B cell (primary cell): ENCODE measurements at regions not wholly inside any gene's neighbourhood (a gene's known extent, or its start where the extent isn't known, plus 50 kb on each side); places are given as distances from the start of the nearest gene placed in this dataset.

Experiments used
- ATAC-seq: fragments of 200-7000 bp; cut with Tn5 transposase; one replicate; pipeline ENCODE4 v1.10.0; 2021; ENCODE audit warnings: low read depth, mild to moderate bottlenecking, moderate number of reproducible peaks, moderate library complexity
- CTCF ChIA-PET: fragments of 350-600 bp; sonication (Branson Sonifier 250); formaldehyde crosslinking; loops from one replicate; lab custom pipeline; 2021; ENCODE audit warnings: antibody characterized with exemption, inconsistent platforms; lab: Charles Lee
- POLR2A ChIA-PET: fragments of 350-600 bp; sonication (Branson Sonifier 250); formaldehyde crosslinking; loops from one replicate; lab custom pipeline; 2021; ENCODE audit warnings: antibody characterized with exemption; lab: Charles Lee
- DNase-seq: peaks from one replicate; pipeline ENCODE4 v3.0.0; 2013
- H2AFZ ChIP-seq: 2 replicates; pipeline ENCODE4 v1.6.1; 2012; ENCODE audit warnings: mild to moderate bottlenecking, low read depth, low read length; ENCODE audit not compliant: insufficient read depth, poor library complexity, severe bottlenecking
- H3K27ac ChIP-seq, 2 donors: 1 replicate in 1 of 2; 2 replicates in 1 of 2; pipeline ENCODE4 v1.5.1; 2012 to 2013; ENCODE audit warnings: low read length in 2 of 2, mild to moderate bottlenecking in 2 of 2, moderate library complexity in 1 of 2
- H3K27me3 ChIP-seq, 4 experiments: fragments of 200-600 bp in 1 of 4; sonication (generic) in 1 of 4; replicated peaks in 1 of 4; 1 replicate in 2 of 4; 2 replicates in 2 of 4; pipeline versions ENCODE4 v1.6.1 to v1.7.0; 2013 to 2016; ENCODE audit warnings: low read length in 3 of 4, mild to moderate bottlenecking in 2 of 4, mixed read lengths in 1 of 4, moderate library complexity in 1 of 4; ENCODE audit not compliant: insufficient read depth in 4 of 4, control insufficient read depth in 3 of 4; ENCODE audit errors: control extremely low read depth in 1 of 4
- H3K36me3 ChIP-seq, 2 experiments: replicated peaks in 1 of 2; 1 replicate in 1 of 2; 2 replicates in 1 of 2; pipeline versions ENCODE4 v1.6.1 to v1.7.1; 2013; ENCODE audit warnings: low read length in 1 of 2; ENCODE audit not compliant: insufficient read depth in 2 of 2, control insufficient read depth in 1 of 2; ENCODE audit errors: control extremely low read depth in 1 of 2, extremely low read depth in 1 of 2
- H3K4me1 ChIP-seq, 2 donors: fragments of 200-600 bp in 1 of 2; sonication (generic) in 1 of 2; 1 replicate in 1 of 2; 2 replicates in 1 of 2; pipeline versions ENCODE4 v1.5.1 to v1.6.1; 2013 to 2017; ENCODE audit warnings: low read length in 2 of 2; ENCODE audit not compliant: control insufficient read depth in 2 of 2, insufficient read depth in 2 of 2
- H3K4me2 ChIP-seq: replicated peaks from 2 replicates; pipeline ENCODE3; 2012; ENCODE audit warnings: mild to moderate bottlenecking, low read depth, low read length; ENCODE audit not compliant: poor library complexity, severe bottlenecking
- H3K4me3 ChIP-seq, 5 experiments: fragments of 200-600 bp in 1 of 5; sonication (generic) in 1 of 5; 1 replicate in 3 of 5; 2 replicates in 2 of 5; pipeline versions ENCODE4 v1.5.1 to v1.7.0; 2011 to 2016; ENCODE audit warnings: low read length in 4 of 5, mild to moderate bottlenecking in 4 of 5, low read depth in 2 of 5, control low read depth in 1 of 5, moderate library complexity in 1 of 5; ENCODE audit not compliant: insufficient read depth in 1 of 5; ENCODE audit errors: control extremely low read depth in 1 of 5, extremely low read depth in 1 of 5
- H3K79me2 ChIP-seq: fragments of 200-600 bp; sonication (generic); one replicate; pipeline ENCODE4 v1.6.0; 2016; ENCODE audit warnings: low read length; ENCODE audit not compliant: control insufficient read depth, insufficient read depth
- H3K9ac ChIP-seq: fragments of 200-600 bp; sonication (generic); 2 replicates; pipeline ENCODE4 v1.6.1; 2017; ENCODE audit warnings: mild to moderate bottlenecking, low read length, moderate library complexity
- H3K9me3 ChIP-seq, 3 donors: one replicate each; pipeline versions ENCODE4 v1.6.1 to v1.7.1; 2013; ENCODE audit warnings: low read length in 2 of 3; ENCODE audit not compliant: control insufficient read depth in 2 of 3, insufficient read depth in 1 of 3; ENCODE audit errors: control extremely low read depth in 1 of 3
- H4K20me1 ChIP-seq: 2 replicates; pipeline ENCODE4 v1.6.0; 2012; ENCODE audit warnings: mild to moderate bottlenecking, low read length; ENCODE audit not compliant: insufficient read depth, control insufficient read depth, poor library complexity, severe bottlenecking
- H3K27ac Mint-ChIP-seq: one replicate; pipeline ENCODE4 v1.8.0; 2021; ENCODE audit warnings: mixed read lengths
- H3K27me3 Mint-ChIP-seq: one replicate; pipeline ENCODE4 v1.8.0; 2021; ENCODE audit warnings: mixed read lengths
- H3K4me1 Mint-ChIP-seq: one replicate; pipeline ENCODE4 v1.8.0; 2021; ENCODE audit warnings: mixed read lengths
- H3K4me3 Mint-ChIP-seq: one replicate; pipeline ENCODE4 v1.8.0; 2021; ENCODE audit warnings: mixed read lengths
- H3K9me3 Mint-ChIP-seq: one replicate; pipeline ENCODE4 v1.8.0; 2022; ENCODE audit warnings: mixed read lengths; ENCODE audit not compliant: insufficient read depth
- EZH2 ChIP-seq: IDR thresholded peaks from 2 replicates; pipeline ENCODE4 v1.6.1; 2012; ENCODE audit warnings: borderline replicate concordance, low read depth, mild to moderate bottlenecking, moderate library complexity, low read length; ENCODE audit not compliant: insufficient read depth, poor library complexity, severe bottlenecking
- WGBS: methylation state at CpG from one replicate; pipeline ENCODE4 v1.1.5; 2013; ENCODE audit warnings: missing lambda C conversion rate; ENCODE audit not compliant: insufficient coverage; 5-methylcytosine and 5-hydroxymethylcytosine counted together
- intact Hi-C: fragments of 100-400 bp; cut with micrococcal nuclease; formaldehyde crosslinking; loops from one replicate; pipeline ENCODE4 v1.10.0; 2022
- TF ChIP-seq, protein P1 (sequence below): fragments of 200-600 bp; IDR thresholded peaks from one replicate; pipeline ENCODE4 v1.8.0; 2022; ENCODE audit warnings: antibody characterized with exemption, mild to moderate bottlenecking

DNA sequence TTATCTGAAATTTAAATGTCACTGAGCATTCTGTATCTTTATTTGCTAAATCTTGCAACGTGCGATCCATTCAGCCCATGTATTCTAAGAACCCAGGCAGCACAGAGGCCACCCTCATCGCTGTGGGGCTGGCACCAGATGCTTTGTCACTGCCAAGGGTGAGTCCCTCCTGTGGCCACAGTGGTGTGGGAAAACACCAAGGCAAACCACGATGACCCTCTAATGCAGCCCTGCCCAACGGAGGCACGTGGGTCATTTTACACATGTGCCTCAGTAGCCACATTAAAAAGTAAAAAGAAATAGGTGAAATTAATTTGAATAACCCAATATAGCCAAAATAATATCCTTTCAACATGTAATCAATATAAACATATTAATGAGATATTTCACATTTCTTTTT is 221.7 kb downstream of the UNC5CL start:
- Histone ChIP-seq H3K79me2 (no peaks in the 10 kb centered on the region), H3K27ac (no peak overlapping the region), H3K36me3 (no peaks in the 10 kb centered on the region), H3K4me2 (no peak overlapping the region), H3K4me1 (no peaks in the 10 kb centered on the region), H2AFZ (no peak overlapping the region), H3K4me3 (no peak overlapping the region), H3K9me3 (peaks cover 0 to 3% (median 0%) of the 10 kb centered on the region in 3 donors), H4K20me1 (no peaks in the 10 kb centered on the region), H3K27me3 (no peaks in the 10 kb centered on the region), H3K9ac (no peak overlapping the region)
- H3K4me3 Mint-ChIP-seq, result no peak overlapping the region
- H3K27ac Mint-ChIP-seq, result no peak overlapping the region
- CTCF ChIA-PET, result no interaction called here
- intact Hi-C loops, result no loop called here
- H3K4me1 Mint-ChIP-seq, result no peaks in the 10 kb centered on the region
- TF ChIP-seq EZH2, result no peak
- TF ChIP-seq, protein P1, sequence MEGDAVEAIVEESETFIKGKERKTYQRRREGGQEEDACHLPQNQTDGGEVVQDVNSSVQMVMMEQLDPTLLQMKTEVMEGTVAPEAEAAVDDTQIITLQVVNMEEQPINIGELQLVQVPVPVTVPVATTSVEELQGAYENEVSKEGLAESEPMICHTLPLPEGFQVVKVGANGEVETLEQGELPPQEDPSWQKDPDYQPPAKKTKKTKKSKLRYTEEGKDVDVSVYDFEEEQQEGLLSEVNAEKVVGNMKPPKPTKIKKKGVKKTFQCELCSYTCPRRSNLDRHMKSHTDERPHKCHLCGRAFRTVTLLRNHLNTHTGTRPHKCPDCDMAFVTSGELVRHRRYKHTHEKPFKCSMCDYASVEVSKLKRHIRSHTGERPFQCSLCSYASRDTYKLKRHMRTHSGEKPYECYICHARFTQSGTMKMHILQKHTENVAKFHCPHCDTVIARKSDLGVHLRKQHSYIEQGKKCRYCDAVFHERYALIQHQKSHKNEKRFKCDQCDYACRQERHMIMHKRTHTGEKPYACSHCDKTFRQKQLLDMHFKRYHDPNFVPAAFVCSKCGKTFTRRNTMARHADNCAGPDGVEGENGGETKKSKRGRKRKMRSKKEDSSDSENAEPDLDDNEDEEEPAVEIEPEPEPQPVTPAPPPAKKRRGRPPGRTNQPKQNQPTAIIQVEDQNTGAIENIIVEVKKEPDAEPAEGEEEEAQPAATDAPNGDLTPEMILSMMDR, result no peak
- no peaks in the 10 kb centered on the region for H3K9me3 Mint-ChIP-seq
- no peak for ATAC-seq
- peaks cover 12% of the 10 kb centered on the region for H3K27me3 Mint-ChIP-seq
- WGBS, result 81% methylated on average over 4 of the region's 6 CpGs
- POLR2A ChIA-PET, result no interaction called here
- DNase-seq, result no peak

DNA sequence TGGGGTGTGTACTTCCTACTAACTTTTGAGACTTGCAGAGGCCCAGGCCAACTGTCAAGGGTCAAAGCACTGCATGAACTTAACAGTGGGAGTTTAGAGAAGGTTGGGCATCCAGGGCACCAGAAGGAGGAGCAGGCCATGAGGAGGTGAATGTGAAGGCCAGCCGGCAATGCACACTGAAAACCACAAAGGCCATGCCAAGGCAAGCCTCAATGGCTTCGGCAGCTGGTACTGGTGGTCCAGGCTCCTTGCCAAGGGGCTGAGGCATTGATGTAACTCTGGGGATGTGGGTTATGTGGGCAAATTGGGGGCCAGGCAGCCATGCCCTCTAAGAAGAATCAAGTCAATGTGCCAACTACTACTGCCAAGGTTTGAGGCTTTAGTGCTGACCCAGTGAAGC is 222.4 kb downstream of the UNC5CL start:
- Histone ChIP-seq H4K20me1 (no peaks in the 10 kb centered on the region), H3K4me3 (no peak overlapping the region), H3K27me3 (no peaks in the 10 kb centered on the region), H3K9me3 (peaks cover 0 to 3% (median 0%) of the 10 kb centered on the region in 3 donors), H3K27ac (no peak overlapping the region), H3K4me1 (no peaks in the 10 kb centered on the region), H2AFZ (no peak overlapping the region), H3K79me2 (no peaks in the 10 kb centered on the region), H3K9ac (no peak overlapping the region), H3K36me3 (no peaks in the 10 kb centered on the region), H3K4me2 (no peak overlapping the region)
- 88% methylated on average over 2 of the region's 2 CpGs for WGBS
- ChIA-PET CTCF (no interaction called here), POLR2A (no interaction called here)
- intact Hi-C loops, result no loop called here
- no peak for TF ChIP-seq EZH2
- TF ChIP-seq, protein P1, result no peak
- H3K4me1 Mint-ChIP-seq, result no peaks in the 10 kb centered on the region
- no peak overlapping the region for H3K4me3 Mint-ChIP-seq
- DNase-seq, result no peak
- no peak overlapping the region for H3K27ac Mint-ChIP-seq
- no peak for ATAC-seq
- H3K27me3 Mint-ChIP-seq, result peaks cover 12% of the 10 kb centered on the region
- H3K9me3 Mint-ChIP-seq, result no peaks in the 10 kb centered on the region
